Vagina (tissue), 2 donors: ENCODE measurements at regions not wholly inside any gene's neighbourhood (a gene's known extent, or its start where the extent isn't known, plus 50 kb on each side); places are given as distances from the start of the nearest gene placed in this dataset.

Experiments used
- POLR2A ChIP-seq, 2 donors: fragments of 450-650 bp; IDR thresholded peaks; one replicate each; pipeline ENCODE4 v1.6.1; 2017; ENCODE audit warnings: antibody characterized with exemption in 2 of 2, mild to moderate bottlenecking in 2 of 2, moderate library complexity in 2 of 2
- POLR2AphosphoS5 ChIP-seq, 2 donors: sonication (generic); formaldehyde crosslinking; IDR thresholded peaks; one replicate each; pipeline ENCODE4 v1.9.0; 2017; ENCODE audit warnings: antibody characterized with exemption in 2 of 2, mild to moderate bottlenecking in 2 of 2, low read depth in 1 of 2; ENCODE audit not compliant: insufficient read depth in 1 of 2
- TF ChIP-seq, protein P1 (sequence below), 3 experiments: fragments of 450-650 bp in 2 of 3; fragments of 200-600 bp in 1 of 3; sonication (generic) in 1 of 3; IDR thresholded peaks; one replicate each; pipeline ENCODE4 v1.5.1; 2017 to 2019; ENCODE audit warnings: antibody characterized with exemption in 3 of 3, mild to moderate bottlenecking in 2 of 3, moderate library complexity in 2 of 3

DNA sequence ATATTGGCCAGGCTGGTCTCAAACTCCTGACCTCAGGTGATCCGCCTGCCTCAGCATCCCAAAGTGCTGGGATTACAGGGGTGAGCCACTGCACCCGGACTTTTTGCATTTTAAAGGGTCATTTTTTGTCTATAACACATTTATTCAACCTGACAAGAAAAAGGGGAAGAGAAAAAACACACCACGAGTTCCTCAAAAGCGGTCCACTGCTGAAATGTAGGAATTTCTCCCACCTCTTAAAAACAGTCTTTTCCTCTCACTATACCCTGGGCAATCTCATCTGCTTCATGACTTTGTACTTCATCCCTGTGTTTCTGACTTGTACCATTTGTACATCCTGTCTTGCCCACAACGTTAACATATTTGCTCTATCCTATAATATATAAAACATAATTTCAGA lies 413.3 kb upstream of the PTBP2 start:
- TF ChIP-seq, protein P1, sequence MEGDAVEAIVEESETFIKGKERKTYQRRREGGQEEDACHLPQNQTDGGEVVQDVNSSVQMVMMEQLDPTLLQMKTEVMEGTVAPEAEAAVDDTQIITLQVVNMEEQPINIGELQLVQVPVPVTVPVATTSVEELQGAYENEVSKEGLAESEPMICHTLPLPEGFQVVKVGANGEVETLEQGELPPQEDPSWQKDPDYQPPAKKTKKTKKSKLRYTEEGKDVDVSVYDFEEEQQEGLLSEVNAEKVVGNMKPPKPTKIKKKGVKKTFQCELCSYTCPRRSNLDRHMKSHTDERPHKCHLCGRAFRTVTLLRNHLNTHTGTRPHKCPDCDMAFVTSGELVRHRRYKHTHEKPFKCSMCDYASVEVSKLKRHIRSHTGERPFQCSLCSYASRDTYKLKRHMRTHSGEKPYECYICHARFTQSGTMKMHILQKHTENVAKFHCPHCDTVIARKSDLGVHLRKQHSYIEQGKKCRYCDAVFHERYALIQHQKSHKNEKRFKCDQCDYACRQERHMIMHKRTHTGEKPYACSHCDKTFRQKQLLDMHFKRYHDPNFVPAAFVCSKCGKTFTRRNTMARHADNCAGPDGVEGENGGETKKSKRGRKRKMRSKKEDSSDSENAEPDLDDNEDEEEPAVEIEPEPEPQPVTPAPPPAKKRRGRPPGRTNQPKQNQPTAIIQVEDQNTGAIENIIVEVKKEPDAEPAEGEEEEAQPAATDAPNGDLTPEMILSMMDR (IDR thresholded peaks at IDR 0.05), result no peak
- TF ChIP-seq POLR2A (IDR thresholded peaks at IDR 0.05) (no peak), POLR2AphosphoS5 (IDR thresholded peaks at IDR 0.05; ENCODE audit: insufficient read depth in 1 of 2, low read depth in 1 of 2) (no peak)
